ENCODE measurements at regions not wholly inside any gene's neighbourhood (a gene's known extent, or its start where the extent isn't known, plus 50 kb on each side); places are given as distances from the start of the nearest gene placed in this dataset.

- no peak for TF ChIP-seq CTCF (IDR thresholded peaks at IDR 0.05; ENCODE audit: borderline replicate concordance, extremely low read depth, low read length, poor library complexity, severe bottlenecking)
- TF ChIP-seq EZH2 (IDR thresholded peaks at IDR 0.05; ENCODE audit: borderline replicate concordance, low read depth, low read length, severe bottlenecking): no peak
Observed at GRCh38 chr18:46276748-46277147, 172.6 kb downstream of the HAUS1 start.

Measured in DND-41 (cell line).